Lower lobe of right lung (tissue), 2 donors: ENCODE measurements at regions not wholly inside any gene's neighbourhood (a gene's known extent, or its start where the extent isn't known, plus 50 kb on each side); places are given as distances from the start of the nearest gene placed in this dataset.

Source experiments
- ATAC-seq, 2 donors: fragments of 200-7000 bp; cut with Tn5 transposase; one replicate each; pipeline ENCODE4 v1.9.1; 2020 to 2022; ENCODE audit warnings: mild to moderate bottlenecking in 2 of 2, moderate library complexity in 2 of 2
- DNase-seq: peaks from one replicate; pipeline ENCODE4 v3.0.0-alpha.2; 2020
- H3K27ac ChIP-seq: fragments of 200-600 bp; one replicate; pipeline ENCODE4 v1.8.0; 2022
- H3K27me3 ChIP-seq: fragments of 200-600 bp; one replicate; pipeline ENCODE4 v1.8.0; 2022; ENCODE audit warnings: low read depth
- H3K36me3 ChIP-seq: fragments of 200-600 bp; one replicate; pipeline ENCODE4 v1.8.0; 2022; ENCODE audit warnings: mild to moderate bottlenecking
- H3K4me1 ChIP-seq: fragments of 200-600 bp; one replicate; pipeline ENCODE4 v1.8.0; 2022
- H3K4me3 ChIP-seq: fragments of 200-600 bp; one replicate; pipeline ENCODE4 v1.8.0; 2022; ENCODE audit warnings: mild to moderate bottlenecking
- H3K9me3 ChIP-seq: fragments of 200-600 bp; one replicate; pipeline ENCODE4 v1.8.0; 2022
- intact Hi-C: fragments of 100-400 bp; cut with DNase I; formaldehyde crosslinking; loops from one replicate; pipeline ENCODE4 v1.11.0; 2022
- TF ChIP-seq, protein P1 (sequence below): fragments of 200-600 bp; IDR thresholded peaks from one replicate; pipeline ENCODE4 v1.8.0; 2022; ENCODE audit warnings: antibody characterized with exemption, mild to moderate bottlenecking
- donor health status: DM: no; HTN: yes; CAD: no; lungs with severe emphysema.

DNA sequence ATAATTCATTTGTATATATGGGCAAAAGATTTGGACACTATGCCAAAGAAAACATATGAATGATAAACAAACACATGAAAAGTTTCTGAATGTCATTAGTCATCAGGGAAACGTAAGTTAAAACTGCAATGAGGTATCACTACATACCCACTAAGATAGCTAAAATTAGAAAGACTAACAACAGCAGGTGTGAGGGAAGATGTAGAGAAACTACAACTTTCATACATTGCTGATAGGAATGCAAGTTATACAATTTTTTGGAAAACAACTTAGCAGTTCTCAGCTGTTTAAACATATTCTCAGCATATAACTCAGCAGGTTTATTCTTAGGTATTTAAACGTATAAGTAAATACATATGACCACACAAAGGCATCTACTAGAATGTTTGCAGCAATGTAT is 563.5 kb upstream of the KLHL29 start:
- intact Hi-C loops, result no loop called here
- no peak overlapping the region for H3K27ac ChIP-seq
- no peaks in the 10 kb centered on the region for H3K36me3 ChIP-seq
- no peak overlapping the region for H3K4me3 ChIP-seq
- no peak for DNase-seq
- TF ChIP-seq, protein P1, sequence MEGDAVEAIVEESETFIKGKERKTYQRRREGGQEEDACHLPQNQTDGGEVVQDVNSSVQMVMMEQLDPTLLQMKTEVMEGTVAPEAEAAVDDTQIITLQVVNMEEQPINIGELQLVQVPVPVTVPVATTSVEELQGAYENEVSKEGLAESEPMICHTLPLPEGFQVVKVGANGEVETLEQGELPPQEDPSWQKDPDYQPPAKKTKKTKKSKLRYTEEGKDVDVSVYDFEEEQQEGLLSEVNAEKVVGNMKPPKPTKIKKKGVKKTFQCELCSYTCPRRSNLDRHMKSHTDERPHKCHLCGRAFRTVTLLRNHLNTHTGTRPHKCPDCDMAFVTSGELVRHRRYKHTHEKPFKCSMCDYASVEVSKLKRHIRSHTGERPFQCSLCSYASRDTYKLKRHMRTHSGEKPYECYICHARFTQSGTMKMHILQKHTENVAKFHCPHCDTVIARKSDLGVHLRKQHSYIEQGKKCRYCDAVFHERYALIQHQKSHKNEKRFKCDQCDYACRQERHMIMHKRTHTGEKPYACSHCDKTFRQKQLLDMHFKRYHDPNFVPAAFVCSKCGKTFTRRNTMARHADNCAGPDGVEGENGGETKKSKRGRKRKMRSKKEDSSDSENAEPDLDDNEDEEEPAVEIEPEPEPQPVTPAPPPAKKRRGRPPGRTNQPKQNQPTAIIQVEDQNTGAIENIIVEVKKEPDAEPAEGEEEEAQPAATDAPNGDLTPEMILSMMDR, result no peak
- no peaks in the 10 kb centered on the region for H3K4me1 ChIP-seq
- no peaks in the 10 kb centered on the region for H3K9me3 ChIP-seq
- no peak for ATAC-seq
- no peaks in the 10 kb centered on the region for H3K27me3 ChIP-seq

DNA sequence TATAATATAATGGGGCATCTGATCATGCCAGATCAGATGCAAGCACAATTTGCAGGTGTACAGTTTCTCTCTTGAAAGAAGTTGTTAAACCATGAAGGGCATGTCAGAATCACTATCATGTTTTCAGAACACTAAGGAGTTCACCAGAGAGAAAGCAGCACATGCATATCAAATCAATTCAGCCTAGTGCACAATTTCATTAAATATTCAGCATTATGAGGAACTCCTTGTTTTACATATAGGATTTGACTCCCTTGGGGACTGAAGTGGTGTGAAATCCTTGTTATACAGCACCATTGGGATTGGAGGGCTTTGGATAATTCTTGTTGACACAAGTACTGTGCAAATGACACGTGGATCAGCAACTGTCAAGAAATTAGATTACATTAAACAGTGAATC is 562.1 kb upstream of the KLHL29 start:
- TF ChIP-seq, protein P1, result no peak
- intact Hi-C loops, result no loop called here
- no peak for ATAC-seq
- Histone ChIP-seq H3K9me3 (no peaks in the 10 kb centered on the region), H3K36me3 (no peaks in the 10 kb centered on the region), H3K4me1 (no peaks in the 10 kb centered on the region), H3K4me3 (no peak overlapping the region), H3K27me3 (no peaks in the 10 kb centered on the region), H3K27ac (no peak overlapping the region)
- DNase-seq, result no peak

DNA sequence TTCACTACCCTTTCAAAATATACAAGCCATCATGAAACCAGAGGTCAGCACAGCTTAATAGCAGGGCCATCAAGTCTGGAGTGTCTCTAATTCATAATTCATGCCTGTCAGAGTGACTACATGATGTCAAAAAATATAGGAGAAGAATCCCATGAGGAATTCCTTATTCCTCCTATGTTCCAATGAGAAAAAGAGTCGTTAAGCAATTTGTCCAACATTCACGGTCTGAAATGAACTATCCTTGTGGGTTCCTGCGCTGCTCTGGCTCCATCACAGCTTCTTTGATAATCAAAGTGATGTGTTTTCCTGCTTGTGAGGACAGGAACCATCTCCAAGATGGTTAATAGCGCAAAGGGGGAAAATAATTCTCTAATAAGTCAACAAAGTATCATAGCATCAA is 560.4 kb upstream of the KLHL29 start:
- H3K4me1 ChIP-seq, result no peaks in the 10 kb centered on the region
- no peaks in the 10 kb centered on the region for H3K36me3 ChIP-seq
- TF ChIP-seq, protein P1, result no peak
- ATAC-seq (no peak), DNase-seq (no peak)
- no peak overlapping the region for H3K27ac ChIP-seq
- no peak overlapping the region for H3K4me3 ChIP-seq
- no peaks in the 10 kb centered on the region for H3K27me3 ChIP-seq
- intact Hi-C loops, result no loop called here
- no peaks in the 10 kb centered on the region for H3K9me3 ChIP-seq

DNA sequence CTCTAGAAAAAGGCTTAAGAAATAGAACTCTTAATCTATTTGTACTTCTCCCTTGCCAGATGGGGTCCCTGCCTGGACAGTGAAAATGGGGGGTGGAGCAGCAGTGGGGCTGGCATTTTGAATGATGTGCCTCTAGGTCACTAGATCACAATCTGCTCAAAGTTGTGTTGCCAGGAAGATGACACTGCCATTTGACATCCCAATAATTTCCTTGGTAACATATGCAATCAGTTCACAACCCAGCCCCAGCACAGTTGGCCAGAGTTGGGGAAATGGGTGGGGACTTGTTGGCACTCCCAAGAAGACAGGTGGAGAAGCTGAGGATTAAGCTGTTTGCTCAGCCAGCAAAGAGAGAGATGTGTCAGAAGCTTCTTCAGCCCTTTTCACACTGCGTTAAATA is 558.3 kb upstream of the KLHL29 start:
- no peaks in the 10 kb centered on the region for H3K27me3 ChIP-seq
- ATAC-seq, result no peak
- no peaks in the 10 kb centered on the region for H3K9me3 ChIP-seq
- H3K4me3 ChIP-seq, result no peak overlapping the region
- TF ChIP-seq, protein P1, result no peak
- H3K27ac ChIP-seq, result no peak overlapping the region
- intact Hi-C loops, result no loop called here
- H3K36me3 ChIP-seq, result no peaks in the 10 kb centered on the region
- no peaks in the 10 kb centered on the region for H3K4me1 ChIP-seq
- no peak for DNase-seq

DNA sequence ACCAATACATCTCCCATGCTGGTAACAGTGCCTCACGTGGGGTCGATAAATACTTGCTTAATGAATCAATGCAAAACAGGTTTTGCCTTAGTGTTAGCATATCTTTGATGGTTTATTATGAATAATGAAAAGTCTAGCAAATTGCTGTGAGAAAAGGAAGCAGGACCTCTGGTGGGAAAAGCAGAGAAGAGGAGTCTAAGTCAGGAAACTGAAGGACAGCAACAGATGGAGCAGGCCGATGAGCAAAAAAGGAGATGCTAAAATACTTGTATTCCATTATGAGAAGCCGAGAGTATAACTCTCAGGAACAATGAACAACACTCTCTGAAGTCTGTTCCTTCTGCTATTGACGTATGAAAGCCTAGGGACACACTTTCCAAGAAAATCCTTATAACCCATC is 555.2 kb upstream of the KLHL29 start:
- no peak overlapping the region for H3K27ac ChIP-seq
- DNase-seq (no peak), ATAC-seq (no peak)
- H3K27me3 ChIP-seq, result no peaks in the 10 kb centered on the region
- H3K9me3 ChIP-seq, result no peaks in the 10 kb centered on the region
- H3K4me3 ChIP-seq, result no peak overlapping the region
- TF ChIP-seq, protein P1, result no peak
- H3K4me1 ChIP-seq, result no peaks in the 10 kb centered on the region
- intact Hi-C loops, result no loop called here
- H3K36me3 ChIP-seq, result no peaks in the 10 kb centered on the region

DNA sequence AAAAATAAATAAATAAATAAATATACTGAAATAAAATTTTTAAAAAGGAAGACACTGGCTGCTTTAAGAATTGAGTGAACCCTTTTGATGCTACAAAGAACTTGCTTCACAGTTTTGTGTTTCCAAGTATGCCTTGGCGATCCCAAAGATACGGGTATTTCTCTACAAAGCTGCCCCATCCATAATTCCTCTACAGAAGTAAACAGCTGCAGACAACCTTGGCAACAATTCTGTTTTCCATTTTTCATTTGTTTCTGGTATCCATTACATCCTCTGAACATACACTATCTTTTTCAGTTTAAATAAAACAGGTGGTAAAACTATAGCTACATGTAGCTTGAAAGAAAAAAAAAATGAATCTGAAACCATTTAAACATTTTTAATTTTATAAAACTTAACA is 552.8 kb upstream of the KLHL29 start:
- ATAC-seq (no peak), DNase-seq (no peak)
- H3K9me3 ChIP-seq, result no peaks in the 10 kb centered on the region
- no peak overlapping the region for H3K4me3 ChIP-seq
- H3K27me3 ChIP-seq, result no peaks in the 10 kb centered on the region
- intact Hi-C loops, result no loop called here
- H3K4me1 ChIP-seq, result no peaks in the 10 kb centered on the region
- TF ChIP-seq, protein P1, result no peak
- no peak overlapping the region for H3K27ac ChIP-seq
- no peaks in the 10 kb centered on the region for H3K36me3 ChIP-seq
